ENCODE measurements at regions not wholly inside any gene's neighbourhood (a gene's known extent, or its start where the extent isn't known, plus 50 kb on each side); places are given as distances from the start of the nearest gene placed in this dataset.

DNA sequence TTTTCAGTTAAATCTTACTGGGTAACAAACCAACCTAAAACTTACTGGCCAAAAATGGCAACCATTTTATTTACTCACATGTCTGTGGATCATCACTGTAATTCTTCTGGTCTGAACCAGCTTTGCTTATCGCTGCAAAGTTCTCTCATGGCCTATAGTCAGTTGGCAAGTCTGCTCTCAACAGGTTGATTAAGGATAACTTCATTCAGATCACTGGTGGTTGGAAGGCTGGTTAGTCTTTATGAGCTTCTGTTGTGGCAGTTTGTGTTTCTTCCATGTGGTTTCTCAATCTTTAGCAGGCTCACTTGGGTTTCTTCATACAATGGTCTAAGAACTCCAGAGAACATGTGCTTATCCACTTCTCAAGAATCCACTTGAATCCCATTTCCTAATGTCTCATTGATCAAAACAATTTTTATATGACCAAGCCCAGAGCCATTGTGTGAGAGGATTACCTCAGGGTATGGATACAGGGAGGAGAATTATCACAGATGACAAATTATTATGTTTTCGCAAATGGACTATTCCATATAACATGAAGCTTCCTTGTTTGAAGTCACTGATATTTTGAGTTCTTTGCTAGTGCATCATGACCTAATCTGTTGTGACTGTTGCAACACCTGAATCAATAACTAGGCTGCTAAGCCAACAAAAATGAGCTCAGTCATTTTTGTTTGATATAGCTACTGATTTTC, 155.4 kb upstream of the BMP2 start:
- Histone ChIP-seq H3K27me3 (no peaks in the 10 kb centered on the region), H3K36me3 (no peaks in the 10 kb centered on the region), H3K4me3 (no peak overlapping the region), H3K9me3 (no peaks in the 10 kb centered on the region)
- DNase-seq: no peak

DNA sequence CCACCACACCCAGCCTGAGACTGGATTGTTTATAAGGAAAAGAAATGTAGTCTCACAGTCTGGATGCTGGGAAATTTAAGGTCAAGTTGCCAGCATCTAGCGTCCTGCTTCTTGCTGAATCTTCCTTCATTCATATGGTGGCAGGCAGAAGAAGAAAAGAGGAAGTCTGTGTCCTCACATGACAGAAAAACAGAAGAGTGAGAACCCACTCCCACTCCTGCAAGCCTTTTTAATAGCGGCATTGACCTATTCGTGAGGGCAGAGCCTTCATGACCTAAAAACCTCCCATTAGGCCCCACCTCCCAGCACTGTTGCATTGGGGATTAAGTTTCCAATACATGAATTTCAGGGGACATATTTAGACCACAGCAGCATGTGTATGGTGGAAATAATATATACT, 160.8 kb upstream of the BMP2 start:
- Histone ChIP-seq H3K9me3 (no peaks in the 10 kb centered on the region), H3K27me3 (no peaks in the 10 kb centered on the region), H3K36me3 (no peaks in the 10 kb centered on the region), H3K4me3 (no peak overlapping the region)
- no peak for DNase-seq

- H3K9me3 ChIP-seq: no peaks in the 10 kb centered on the region
- H3K36me3 ChIP-seq: no peaks in the 10 kb centered on the region
- DNase-seq: no peak
- no peaks in the 10 kb centered on the region for H3K27me3 ChIP-seq
- H3K4me3 ChIP-seq: no peak overlapping the region
Observed at GRCh38 chr20:6605055-6605935, 162.2 kb upstream of the BMP2 start.

GRCh38 chr20:6604179-6604578, 163.3 kb upstream of the BMP2 start:
- H3K36me3 ChIP-seq: no peaks in the 10 kb centered on the region
- no peak for DNase-seq

GRCh38 chr20:6599876-6600735, 167.4 kb upstream of the BMP2 start:
- no peaks in the 10 kb centered on the region for H3K36me3 ChIP-seq
- H3K9me3 ChIP-seq: no peaks in the 10 kb centered on the region
- H3K27me3 ChIP-seq: no peaks in the 10 kb centered on the region
- DNase-seq: no peak
- no peak overlapping the region for H3K4me3 ChIP-seq

More at GRCh38 chr20:6604179-6604578, 163.3 kb upstream of the BMP2 start:
- Histone ChIP-seq H3K9me3 (no peaks in the 10 kb centered on the region), H3K4me3 (no peak overlapping the region), H3K27me3 (no peaks in the 10 kb centered on the region)

DNA sequence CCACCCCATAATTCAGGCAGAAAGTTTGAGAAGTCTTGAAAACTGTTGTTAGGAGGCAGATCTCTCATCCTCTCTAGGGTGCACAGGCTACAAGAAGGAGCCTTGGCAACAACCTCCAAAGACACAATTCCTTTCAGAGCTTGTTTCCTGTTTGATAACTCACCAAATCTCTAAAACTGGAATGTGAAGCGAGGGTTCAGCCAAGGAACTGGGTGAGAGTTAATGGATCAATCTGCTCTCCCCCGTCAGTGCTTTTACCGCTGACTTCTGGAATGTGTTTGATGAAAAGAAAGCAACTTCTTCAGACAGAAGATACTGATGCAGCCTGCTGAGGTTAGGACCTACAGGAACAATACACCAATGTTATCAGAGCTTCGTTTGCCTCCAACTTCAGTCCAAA, 171.8 kb upstream of the BMP2 start:
- H3K27me3 ChIP-seq: no peaks in the 10 kb centered on the region
- H3K4me3 ChIP-seq: no peak overlapping the region
- DNase-seq: peak; percentile 24

DNA sequence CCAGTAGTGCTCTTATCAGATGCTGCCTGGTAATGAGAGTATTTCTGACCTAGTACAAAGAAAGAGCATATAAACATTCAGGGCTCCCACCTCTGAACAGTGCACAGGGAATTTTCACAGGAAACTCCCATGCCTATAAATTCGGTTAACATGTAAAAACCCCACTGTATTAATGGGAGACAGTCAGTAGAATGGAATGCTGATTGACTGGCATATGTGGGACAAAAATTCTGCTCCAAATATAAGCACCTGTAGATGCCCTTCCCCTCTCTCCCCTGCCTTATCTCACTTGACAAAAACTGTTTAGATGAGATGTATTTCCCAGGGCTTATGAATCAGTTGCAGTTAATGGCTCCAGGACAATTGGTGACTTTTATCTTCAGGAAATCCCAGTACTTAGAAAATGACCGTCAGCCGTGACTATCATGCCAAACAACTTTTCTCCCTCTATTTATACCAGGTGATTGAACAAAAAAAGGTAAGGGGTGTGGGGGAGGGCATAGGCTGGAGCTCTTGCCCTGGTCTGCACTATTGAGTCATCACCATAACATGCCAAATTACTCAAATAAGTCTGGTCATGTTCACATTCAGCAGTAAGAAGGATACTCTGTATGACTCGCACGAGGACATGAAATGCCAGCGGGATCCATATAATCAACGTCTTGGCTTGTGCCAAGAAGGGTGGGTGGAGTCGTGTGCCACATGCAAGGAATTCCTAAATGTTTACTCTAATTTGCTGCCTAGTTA, 176.4 kb upstream of the BMP2 start:
- peak; percentile 94 for DNase-seq
- H3K9me3 ChIP-seq: no peaks in the 10 kb centered on the region
- no peak overlapping the region for H3K4me3 ChIP-seq
- no peaks in the 10 kb centered on the region for H3K27me3 ChIP-seq
- H3K36me3 ChIP-seq: no peaks in the 10 kb centered on the region

More for the DNA sequence above, 171.8 kb upstream of the BMP2 start:
- Histone ChIP-seq H3K36me3 (no peaks in the 10 kb centered on the region), H3K9me3 (no peaks in the 10 kb centered on the region)

- Histone ChIP-seq H3K4me3 (no peak overlapping the region), H3K9me3 (no peaks in the 10 kb centered on the region), H3K27me3 (no peaks in the 10 kb centered on the region), H3K36me3 (no peaks in the 10 kb centered on the region)
- peak; percentile 85 for DNase-seq
Observed at GRCh38 chr20:6588296-6588695, 179.2 kb upstream of the BMP2 start.

- no peak overlapping the region for H3K4me3 ChIP-seq
- H3K9me3 ChIP-seq: no peaks in the 10 kb centered on the region
- H3K27me3 ChIP-seq: no peaks in the 10 kb centered on the region
- H3K36me3 ChIP-seq: no peaks in the 10 kb centered on the region
- DNase-seq: peak; percentile 28
Observed at GRCh38 chr20:6583134-6583738, 184.2 kb upstream of the BMP2 start.

DNA sequence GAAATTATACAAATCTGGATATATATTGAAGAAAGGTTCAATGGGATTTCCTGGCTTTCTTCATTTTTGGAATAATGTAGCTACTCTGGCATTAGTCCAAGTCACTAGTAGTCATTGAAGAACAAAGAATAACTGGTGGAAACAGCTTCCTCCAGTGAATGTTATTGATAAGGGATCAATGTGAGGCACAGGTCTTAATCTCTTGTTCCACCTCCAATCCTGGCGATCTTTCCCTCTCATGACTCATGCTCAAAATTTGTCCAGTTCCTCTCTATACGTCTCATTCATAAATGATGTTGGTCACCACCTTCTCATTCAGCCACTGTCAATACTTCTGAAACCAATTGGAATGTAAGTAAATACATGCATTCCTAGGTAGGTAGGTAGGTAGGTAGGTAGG, 185.0 kb upstream of the BMP2 start:
- no peak for DNase-seq
- Histone ChIP-seq H3K4me3 (no peak overlapping the region), H3K9me3 (no peaks in the 10 kb centered on the region), H3K36me3 (no peaks in the 10 kb centered on the region), H3K27me3 (no peaks in the 10 kb centered on the region)

DNA sequence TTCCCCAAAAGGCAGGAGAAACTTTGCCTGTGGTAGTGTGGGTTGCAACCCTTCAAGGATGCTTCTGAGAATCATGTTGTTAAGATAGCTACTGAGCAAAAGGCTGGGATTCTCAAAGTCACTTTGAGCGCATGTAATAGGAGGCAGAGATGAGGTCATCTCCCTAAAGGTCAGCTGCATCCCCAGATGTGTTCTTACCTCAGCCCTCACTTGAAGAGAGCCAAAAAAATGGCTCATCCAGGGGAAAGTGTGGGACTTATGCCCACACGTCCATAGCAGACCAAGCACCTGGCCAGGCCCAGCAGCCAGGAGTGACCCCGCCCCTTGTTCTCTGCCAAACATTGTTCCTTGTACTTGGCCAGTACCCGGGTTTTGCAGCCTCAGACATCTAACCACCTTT, 187.0 kb upstream of the BMP2 start:
- H3K27me3 ChIP-seq: no peaks in the 10 kb centered on the region
- H3K9me3 ChIP-seq: no peaks in the 10 kb centered on the region
- no peak overlapping the region for H3K4me3 ChIP-seq
- no peak for DNase-seq
- no peaks in the 10 kb centered on the region for H3K36me3 ChIP-seq

GRCh38 chr20:6579824-6580223, 187.7 kb upstream of the BMP2 start:
- no peaks in the 10 kb centered on the region for H3K27me3 ChIP-seq
- no peak for DNase-seq

DNA sequence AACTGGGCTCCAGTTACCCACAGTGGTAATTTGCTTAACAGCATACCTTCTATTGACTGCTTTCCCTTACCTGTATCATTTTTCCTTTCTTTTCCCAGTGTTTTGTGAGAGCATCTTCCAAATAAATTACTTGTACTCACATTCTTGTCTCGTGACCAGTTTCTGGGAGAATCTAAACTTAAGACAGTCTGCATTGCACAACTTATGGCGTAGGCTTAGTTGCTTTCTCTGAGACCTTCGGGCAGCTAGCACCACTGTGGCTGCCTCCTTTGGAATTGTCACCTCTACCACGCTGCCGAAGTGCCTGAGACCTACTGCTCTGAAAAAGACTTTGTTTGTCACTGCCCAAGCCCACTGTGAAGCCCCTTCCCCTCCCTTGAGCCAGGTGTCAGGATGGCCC, 188.1 kb upstream of the BMP2 start:
- no peak for DNase-seq
- no peaks in the 10 kb centered on the region for H3K9me3 ChIP-seq
- H3K27me3 ChIP-seq: no peaks in the 10 kb centered on the region
- H3K36me3 ChIP-seq: no peaks in the 10 kb centered on the region
- H3K4me3 ChIP-seq: no peak overlapping the region

More at GRCh38 chr20:6579824-6580223, 187.7 kb upstream of the BMP2 start:
- Histone ChIP-seq H3K36me3 (no peaks in the 10 kb centered on the region), H3K4me3 (no peak overlapping the region), H3K9me3 (no peaks in the 10 kb centered on the region)

- H3K36me3 ChIP-seq: no peaks in the 10 kb centered on the region
- H3K4me3 ChIP-seq: no peak overlapping the region
- no peaks in the 10 kb centered on the region for H3K9me3 ChIP-seq
- no peak for DNase-seq
- H3K27me3 ChIP-seq: no peaks in the 10 kb centered on the region
Observed at GRCh38 chr20:6577451-6577850, 190.0 kb upstream of the BMP2 start.

GRCh38 chr20:6576726-6577125, 190.8 kb upstream of the BMP2 start:
- H3K27me3 ChIP-seq: no peaks in the 10 kb centered on the region
- DNase-seq: no peak
- no peaks in the 10 kb centered on the region for H3K36me3 ChIP-seq
- no peaks in the 10 kb centered on the region for H3K9me3 ChIP-seq
- no peak overlapping the region for H3K4me3 ChIP-seq

GRCh38 chr20:6575912-6576401, 191.5 kb upstream of the BMP2 start:
- no peak for DNase-seq
- H3K36me3 ChIP-seq: no peaks in the 10 kb centered on the region
- H3K4me3 ChIP-seq: no peak overlapping the region
- H3K27me3 ChIP-seq: no peaks in the 10 kb centered on the region
- no peaks in the 10 kb centered on the region for H3K9me3 ChIP-seq
